ENCODE measurements at regions not wholly inside any gene's neighbourhood (a gene's known extent, or its start where the extent isn't known, plus 50 kb on each side); places are given as distances from the start of the nearest gene placed in this dataset.

DNA sequence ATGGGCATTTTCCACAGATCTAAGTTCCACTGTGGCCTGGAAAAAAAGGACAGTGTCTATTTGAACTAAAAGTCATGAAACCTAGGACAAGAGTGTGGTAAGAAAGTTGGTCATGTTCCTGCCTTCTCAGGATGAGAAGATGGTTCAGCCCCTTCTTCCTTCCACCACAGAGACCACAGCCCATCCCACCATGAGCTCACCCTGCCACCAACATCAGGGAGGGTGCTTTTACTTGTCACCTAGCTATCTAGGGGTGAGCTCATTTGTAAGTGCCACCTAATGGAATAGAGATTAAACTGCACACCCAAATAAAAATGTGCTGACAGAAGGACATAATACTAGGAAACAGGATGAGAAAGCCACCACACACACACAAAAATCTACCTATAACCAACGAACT lies 235.9 kb downstream of the SPIN4 start:
- H3K79me1 ChIP-seq (ENCODE audit: low read depth in 1 of 2, low read length in 2 of 2) = no peaks in the 10 kb centered on the region
- dilution Hi-C loops (cut with HindIII; ENCODE audit: low sequenced_read_pairs, unreplicated experiment) = no loop called here
- H3K27ac ChIP-seq (ENCODE audit: insufficient read depth, low read length) = no peak overlapping the region
- no peak overlapping the region for H3K18ac ChIP-seq (ENCODE audit: low read depth, low read length)
- no peak overlapping the region for H4K5ac ChIP-seq (ENCODE audit: low read depth, low read length)
- TF ChIP-seq RAD21 (IDR thresholded peaks at IDR 0.05; ENCODE audit: low read length) = no peak
- TF ChIP-seq FOS (IDR thresholded peaks at IDR 0.05; ENCODE audit: low read depth, low read length) = no peak
- TF ChIP-seq MXI1 (IDR thresholded peaks at IDR 0.05; ENCODE audit: borderline replicate concordance, low read depth, low read length) = no peak
- TF ChIP-seq MAFK (IDR thresholded peaks at IDR 0.05; ENCODE audit: low read depth, low read length) = no peak
- TF ChIP-seq RFX5 (IDR thresholded peaks at IDR 0.05; ENCODE audit: low read depth, low read length) = no peak
- TF ChIP-seq MAZ (IDR thresholded peaks at IDR 0.05; ENCODE audit: borderline replicate concordance, low read depth, low read length) = no peak
- TF ChIP-seq, protein P1, sequence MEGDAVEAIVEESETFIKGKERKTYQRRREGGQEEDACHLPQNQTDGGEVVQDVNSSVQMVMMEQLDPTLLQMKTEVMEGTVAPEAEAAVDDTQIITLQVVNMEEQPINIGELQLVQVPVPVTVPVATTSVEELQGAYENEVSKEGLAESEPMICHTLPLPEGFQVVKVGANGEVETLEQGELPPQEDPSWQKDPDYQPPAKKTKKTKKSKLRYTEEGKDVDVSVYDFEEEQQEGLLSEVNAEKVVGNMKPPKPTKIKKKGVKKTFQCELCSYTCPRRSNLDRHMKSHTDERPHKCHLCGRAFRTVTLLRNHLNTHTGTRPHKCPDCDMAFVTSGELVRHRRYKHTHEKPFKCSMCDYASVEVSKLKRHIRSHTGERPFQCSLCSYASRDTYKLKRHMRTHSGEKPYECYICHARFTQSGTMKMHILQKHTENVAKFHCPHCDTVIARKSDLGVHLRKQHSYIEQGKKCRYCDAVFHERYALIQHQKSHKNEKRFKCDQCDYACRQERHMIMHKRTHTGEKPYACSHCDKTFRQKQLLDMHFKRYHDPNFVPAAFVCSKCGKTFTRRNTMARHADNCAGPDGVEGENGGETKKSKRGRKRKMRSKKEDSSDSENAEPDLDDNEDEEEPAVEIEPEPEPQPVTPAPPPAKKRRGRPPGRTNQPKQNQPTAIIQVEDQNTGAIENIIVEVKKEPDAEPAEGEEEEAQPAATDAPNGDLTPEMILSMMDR (conservative IDR thresholded peaks at IDR 0.05; ENCODE audit: low read depth, low read length) = no peak
- TF ChIP-seq POLR2A (IDR thresholded peaks at IDR 0.05; ENCODE audit: low read depth, low read length) = no peak
- no peak for TF ChIP-seq BHLHE40 (IDR thresholded peaks at IDR 0.05; ENCODE audit: low read depth, low read length)
- TF ChIP-seq, protein P2, sequence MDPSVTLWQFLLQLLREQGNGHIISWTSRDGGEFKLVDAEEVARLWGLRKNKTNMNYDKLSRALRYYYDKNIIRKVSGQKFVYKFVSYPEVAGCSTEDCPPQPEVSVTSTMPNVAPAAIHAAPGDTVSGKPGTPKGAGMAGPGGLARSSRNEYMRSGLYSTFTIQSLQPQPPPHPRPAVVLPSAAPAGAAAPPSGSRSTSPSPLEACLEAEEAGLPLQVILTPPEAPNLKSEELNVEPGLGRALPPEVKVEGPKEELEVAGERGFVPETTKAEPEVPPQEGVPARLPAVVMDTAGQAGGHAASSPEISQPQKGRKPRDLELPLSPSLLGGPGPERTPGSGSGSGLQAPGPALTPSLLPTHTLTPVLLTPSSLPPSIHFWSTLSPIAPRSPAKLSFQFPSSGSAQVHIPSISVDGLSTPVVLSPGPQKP (IDR thresholded peaks at IDR 0.05; ENCODE audit: borderline replicate concordance, low read depth, low read length) = no peak
- TF ChIP-seq CEBPB (IDR thresholded peaks at IDR 0.05; ENCODE audit: low read depth, low read length) = no peak
- H3K4me3 ChIP-seq (ENCODE audit: insufficient read depth, low read depth, low read length) = no peak overlapping the region
- H2BK120ac ChIP-seq (ENCODE audit: low read depth, low read length) = no peak overlapping the region
- no peak overlapping the region for H4K8ac ChIP-seq (ENCODE audit: low read depth in 2 of 2, low read length in 2 of 2)
- no CpG with 5 or more reads among the region's 1 CpG for WGBS, 2 experiments (ENCODE audit: extremely low coverage in 2 of 2, insufficient read length in 1 of 2)
- H4K91ac ChIP-seq (ENCODE audit: insufficient read depth, low read depth, low read length) = no peak overlapping the region
- no peak overlapping the region for H2AK9ac ChIP-seq (replicated peaks; ENCODE audit: low read depth, low read length, poor library complexity)
- no peaks in the 10 kb centered on the region for H4K20me1 ChIP-seq (ENCODE audit: insufficient read depth, low read length)
- no peak overlapping the region for H2BK20ac ChIP-seq (ENCODE audit: low read depth, low read length)
- intact Hi-C loops (cut with micrococcal nuclease) = no loop called here
- 0 out of 2 replicates have a peak, but pooled peaks cover 4% of the 10 kb centered on the region for H3K9me3 ChIP-seq (ENCODE audit: control insufficient read depth, insufficient read depth, low read length)
- CTCF ChIA-PET = no interaction called here
- in situ Hi-C loops (cut with MboI; ENCODE audit: low sequenced_read_pairs) = no loop called here
- no peak overlapping the region for H2BK5ac ChIP-seq (ENCODE audit: low read depth, low read length, poor library complexity, severe bottlenecking)
- POLR2A ChIA-PET (ENCODE audit: unreplicated experiment) = no interaction called here
- BruUV-seq (replicated peaks) = no TSS peak
- no peak overlapping the region for H2BK15ac ChIP-seq (ENCODE audit: low read depth, low read length)
- no peaks in the 10 kb centered on the region for H3K27me3 ChIP-seq (ENCODE audit: control insufficient read depth, insufficient read depth, low read length)
- H3K9me1 ChIP-seq (ENCODE audit: insufficient read depth, low read length) = no peaks in the 10 kb centered on the region
- no peak overlapping the region for H3K9ac ChIP-seq (ENCODE audit: low read depth, low read length)
- H2AFZ ChIP-seq (replicated peaks; ENCODE audit: low read length, poor library complexity) = no peak overlapping the region
- no peak overlapping the region for H3K4me2 ChIP-seq (ENCODE audit: low read depth, low read length)
- ATAC-seq (ENCODE audit: low read depth) (no peak), DNase-seq (no peak)
- H2AK5ac ChIP-seq (ENCODE audit: low read depth, low read length) = no peak overlapping the region
- no peaks in the 10 kb centered on the region for H3K4me1 ChIP-seq (ENCODE audit: control insufficient read depth, insufficient read depth, low read length)
- H3K4ac ChIP-seq (ENCODE audit: low read depth, low read length) = no peak overlapping the region
- H3K56ac ChIP-seq (ENCODE audit: extremely low read depth, insufficient read depth, low read length) = no peak overlapping the region
- H3K36me3 ChIP-seq (ENCODE audit: control insufficient read depth, insufficient read depth, low read length) = no peaks in the 10 kb centered on the region
- H3K23ac ChIP-seq (ENCODE audit: low read depth, low read length) = no peak overlapping the region
- H3K14ac ChIP-seq (replicated peaks; ENCODE audit: low read depth, low read length) = no peak overlapping the region
